Effector memory CD4-positive, alpha-beta T cell (primary cell): ENCODE measurements at regions not wholly inside any gene's neighbourhood (a gene's known extent, or its start where the extent isn't known, plus 50 kb on each side); places are given as distances from the start of the nearest gene placed in this dataset.

Experiments
- DNase-seq, 3 donors: peaks; one replicate each; pipeline ENCODE4 v3.0.0-alpha.2; 2020
- H3K27ac ChIP-seq: 2 replicates; pipeline ENCODE4 v1.7.0; 2013; ENCODE audit warnings: mild to moderate bottlenecking, low read length, moderate library complexity; ENCODE audit not compliant: insufficient read depth, poor library complexity, severe bottlenecking
- H3K27me3 ChIP-seq: replicated peaks from 2 replicates; pipeline ENCODE4 v1.7.0; 2013; ENCODE audit warnings: mild to moderate bottlenecking, low read length; ENCODE audit not compliant: insufficient read depth, control insufficient read depth, poor library complexity, severe bottlenecking
- H3K36me3 ChIP-seq: 2 replicates; pipeline ENCODE4 v1.7.0; 2013; ENCODE audit warnings: mild to moderate bottlenecking, low read length, moderate library complexity; ENCODE audit not compliant: control insufficient read depth, insufficient read depth
- H3K4me1 ChIP-seq: 2 replicates; pipeline ENCODE4 v1.7.0; 2013; ENCODE audit warnings: low read length, mild to moderate bottlenecking; ENCODE audit not compliant: control insufficient read depth, insufficient read depth, poor library complexity, severe bottlenecking
- H3K4me3 ChIP-seq: 2 replicates; pipeline ENCODE4 v1.7.0; 2013; ENCODE audit warnings: low read length, low read depth, mild to moderate bottlenecking; ENCODE audit not compliant: insufficient read depth, poor library complexity, severe bottlenecking
- H3K9me3 ChIP-seq: 2 replicates; pipeline ENCODE4 v1.7.0; 2013; ENCODE audit warnings: mild to moderate bottlenecking, low read length, moderate library complexity; ENCODE audit not compliant: control insufficient read depth

GRCh38 chr5:125056671-125057485 lies 310.4 kb upstream of the ZNF608 start:
- Histone ChIP-seq H3K4me3 (no peak overlapping the region), H3K27ac (no peak overlapping the region), H3K27me3 (no peaks in the 10 kb centered on the region), H3K36me3 (no peaks in the 10 kb centered on the region), H3K9me3 (no peaks in the 10 kb centered on the region), H3K4me1 (no peaks in the 10 kb centered on the region)
- DNase-seq, result no peak

DNA sequence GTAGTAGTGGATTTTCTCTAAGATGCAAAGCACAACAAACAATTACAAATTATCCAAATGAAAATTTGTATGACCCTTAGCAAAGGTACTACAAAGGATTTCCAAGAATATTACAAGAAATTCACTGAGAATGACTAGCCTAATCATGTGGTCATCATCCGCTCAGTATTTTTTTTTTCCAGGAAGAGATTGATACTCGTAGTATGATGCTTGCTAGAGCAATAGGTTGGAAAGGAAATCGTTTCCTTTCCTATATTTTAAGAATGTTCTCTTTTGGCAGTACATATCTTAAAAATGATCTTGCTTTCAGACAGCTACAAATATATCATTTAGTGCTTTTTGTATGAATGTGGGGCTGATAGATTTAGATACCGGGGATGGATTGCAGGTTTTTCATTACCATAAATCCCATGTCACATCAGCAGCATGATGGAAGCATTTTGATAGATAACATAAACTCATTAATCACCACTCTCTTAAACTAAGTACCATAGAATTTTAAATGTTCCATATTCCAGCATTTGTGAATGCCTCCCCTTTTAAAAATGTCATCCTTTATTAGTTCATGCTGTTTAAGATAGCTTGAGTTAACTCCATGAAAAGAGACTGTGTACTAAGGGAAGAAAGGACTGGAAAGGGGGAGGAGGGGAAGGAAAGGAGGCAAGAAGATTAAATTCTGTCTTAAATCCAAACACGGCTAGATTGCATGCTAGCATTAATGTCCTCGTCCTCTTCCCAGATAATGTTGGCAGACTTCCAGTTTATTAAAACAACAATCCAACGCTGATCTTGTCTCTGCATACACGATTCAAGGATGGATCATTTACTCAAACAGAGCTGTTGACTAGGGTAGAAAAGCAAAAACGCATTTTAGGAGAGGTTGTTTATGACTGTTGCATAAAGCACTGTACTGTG lies 311.7 kb upstream of the ZNF608 start:
- Histone ChIP-seq H3K27ac (no peak overlapping the region), H3K4me1 (no peaks in the 10 kb centered on the region), H3K36me3 (no peaks in the 10 kb centered on the region), H3K9me3 (no peaks in the 10 kb centered on the region), H3K4me3 (no peak overlapping the region), H3K27me3 (no peaks in the 10 kb centered on the region)
- DNase-seq, result no peak

DNA sequence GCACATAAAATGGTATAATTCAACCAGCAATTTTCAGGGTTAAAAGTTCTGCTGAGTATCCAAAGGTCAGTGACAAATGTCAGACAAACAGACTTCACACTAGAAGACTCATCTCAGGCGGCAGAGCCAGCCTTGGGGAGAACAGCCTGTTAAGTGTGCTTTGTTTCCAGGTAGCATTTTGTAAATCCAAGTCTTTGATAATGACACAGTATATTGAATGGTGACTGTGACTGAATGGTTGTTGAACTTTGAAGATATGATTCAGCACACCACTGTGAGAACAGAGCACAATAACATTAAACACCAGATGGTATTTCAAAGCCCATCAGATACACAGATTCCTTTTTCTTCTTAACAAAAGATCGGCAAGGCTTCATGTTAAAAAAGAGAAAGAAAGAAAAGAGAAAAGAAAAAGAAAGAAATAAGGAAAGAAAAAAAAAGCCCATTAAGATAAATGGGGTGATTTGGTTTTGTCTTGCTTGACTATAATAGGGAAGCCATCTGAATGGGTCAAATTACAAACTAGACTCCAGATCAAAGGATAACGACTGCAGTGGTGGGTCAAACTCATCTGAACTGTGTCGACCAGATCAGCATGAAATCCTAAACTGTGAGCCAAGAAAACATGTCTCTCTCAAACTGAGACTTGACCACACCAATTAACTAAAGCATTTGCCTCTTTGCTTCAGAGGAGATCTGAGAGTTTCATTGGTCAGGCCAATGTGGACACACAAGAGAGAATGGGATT lies 313.0 kb upstream of the ZNF608 start:
- DNase-seq, result no peak
- Histone ChIP-seq H3K27me3 (no peaks in the 10 kb centered on the region), H3K9me3 (no peaks in the 10 kb centered on the region), H3K4me1 (no peaks in the 10 kb centered on the region), H3K27ac (no peak overlapping the region), H3K4me3 (no peak overlapping the region), H3K36me3 (no peaks in the 10 kb centered on the region)

DNA sequence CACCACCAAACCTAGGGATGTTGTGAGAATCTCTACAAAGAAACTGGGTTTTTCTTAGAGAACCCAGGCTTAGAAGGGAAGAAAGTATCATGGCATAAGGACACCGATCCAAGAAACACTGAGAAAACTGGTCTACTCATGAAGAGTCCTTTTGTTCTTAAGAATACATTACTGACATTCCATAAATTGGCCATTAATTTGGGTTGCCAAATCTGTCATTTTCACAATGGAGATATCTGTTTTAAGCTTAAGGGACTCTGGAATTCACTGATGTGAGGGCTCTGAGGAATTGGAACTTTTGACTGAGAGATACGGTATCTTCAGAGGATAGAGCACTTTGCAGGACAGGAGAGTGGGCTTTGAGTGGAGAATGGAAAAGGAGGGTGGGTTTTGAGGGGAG lies 315.3 kb upstream of the ZNF608 start:
- Histone ChIP-seq H3K36me3 (no peaks in the 10 kb centered on the region), H3K27me3 (no peaks in the 10 kb centered on the region), H3K9me3 (no peaks in the 10 kb centered on the region), H3K4me3 (no peak overlapping the region), H3K27ac (no peak overlapping the region), H3K4me1 (no peaks in the 10 kb centered on the region)
- DNase-seq, result no peak

DNA sequence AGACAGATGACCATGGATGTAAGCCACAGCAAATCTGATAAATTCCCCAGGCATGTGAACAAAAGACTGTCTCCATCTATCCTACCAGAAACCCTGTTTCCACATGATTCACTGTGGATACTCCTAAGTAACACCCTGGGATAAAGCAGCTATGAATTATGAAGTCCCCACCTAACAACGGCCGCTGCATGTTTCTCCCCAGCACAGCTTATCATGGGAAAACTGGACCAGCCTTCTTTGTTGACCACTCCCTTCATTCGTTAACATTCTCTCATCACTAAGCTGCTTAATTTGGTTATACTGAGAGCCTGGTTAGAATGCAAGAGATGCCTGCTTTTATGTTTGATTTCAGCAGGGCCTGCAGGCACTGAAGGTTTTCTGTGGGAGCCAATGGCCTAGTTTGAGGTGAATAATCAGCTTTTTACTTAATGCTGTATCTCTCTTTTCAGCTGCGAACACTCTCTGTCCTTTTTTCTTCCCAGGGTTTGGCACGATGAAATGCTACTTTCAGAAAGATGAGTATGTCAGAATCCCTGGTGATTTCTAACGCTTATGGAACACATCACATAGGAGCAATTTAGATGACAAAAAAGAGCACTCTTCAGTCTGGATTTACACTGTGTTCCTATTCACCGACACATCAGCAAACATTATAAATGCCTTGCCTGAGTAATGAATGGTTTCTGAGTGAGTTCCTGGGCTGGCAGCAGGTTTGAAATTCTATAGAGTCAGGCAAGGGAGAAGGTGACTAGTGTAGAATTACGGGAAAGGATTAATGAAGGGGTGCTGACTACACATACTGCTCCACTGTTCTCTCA lies 318.4 kb upstream of the ZNF608 start:
- Histone ChIP-seq H3K27ac (no peak overlapping the region), H3K27me3 (no peaks in the 10 kb centered on the region), H3K36me3 (no peaks in the 10 kb centered on the region), H3K4me3 (no peak overlapping the region), H3K4me1 (no peaks in the 10 kb centered on the region), H3K9me3 (no peaks in the 10 kb centered on the region)
- DNase-seq, result no peak

GRCh38 chr5:125065741-125066140 lies 319.3 kb upstream of the ZNF608 start:
- Histone ChIP-seq H3K9me3 (no peaks in the 10 kb centered on the region), H3K4me3 (no peak overlapping the region), H3K27me3 (no peaks in the 10 kb centered on the region), H3K36me3 (no peaks in the 10 kb centered on the region), H3K27ac (no peak overlapping the region), H3K4me1 (no peaks in the 10 kb centered on the region)
- no peak for DNase-seq

GRCh38 chr5:125070961-125071360 lies 324.5 kb upstream of the ZNF608 start:
- Histone ChIP-seq H3K36me3 (no peaks in the 10 kb centered on the region), H3K9me3 (no peaks in the 10 kb centered on the region), H3K27me3 (no peaks in the 10 kb centered on the region), H3K4me3 (no peak overlapping the region), H3K27ac (no peak overlapping the region), H3K4me1 (no peaks in the 10 kb centered on the region)
- DNase-seq, result no peak

- DNase-seq, result no peak
Observed at GRCh38 chr5:125073090-125073489, 326.7 kb upstream of the ZNF608 start.

GRCh38 chr5:125075567-125075966 lies 329.1 kb upstream of the ZNF608 start:
- H3K4me1 ChIP-seq, result no peaks in the 10 kb centered on the region
- no peak for DNase-seq
- no peaks in the 10 kb centered on the region for H3K36me3 ChIP-seq
- H3K9me3 ChIP-seq, result no peaks in the 10 kb centered on the region
- H3K27me3 ChIP-seq, result no peaks in the 10 kb centered on the region
- no peak overlapping the region for H3K27ac ChIP-seq
- H3K4me3 ChIP-seq, result no peak overlapping the region

More at GRCh38 chr5:125073090-125073489, 326.7 kb upstream of the ZNF608 start:
- Histone ChIP-seq H3K27ac (no peak overlapping the region), H3K27me3 (no peaks in the 10 kb centered on the region), H3K4me1 (no peaks in the 10 kb centered on the region), H3K4me3 (no peak overlapping the region), H3K9me3 (no peaks in the 10 kb centered on the region), H3K36me3 (no peaks in the 10 kb centered on the region)
